Upper lobe of left lung (tissue), 4 donors: ENCODE measurements at regions not wholly inside any gene's neighbourhood (a gene's known extent, or its start where the extent isn't known, plus 50 kb on each side); places are given as distances from the start of the nearest gene placed in this dataset.

Experiments used
- CTCF ChIP-seq, 6 experiments: fragments of 450-650 bp in 4 of 6; fragments of 200-600 bp in 2 of 6; sonication (generic) in 2 of 6; IDR thresholded peaks; one replicate each; pipeline ENCODE4 v1.5.1; 2016 to 2019; ENCODE audit warnings: antibody characterized with exemption in 6 of 6
- EP300 ChIP-seq, 4 donors: sonication (generic); formaldehyde crosslinking; IDR thresholded peaks; one replicate each; pipeline ENCODE4 v1.5.1; 2017; ENCODE audit warnings: antibody characterized with exemption in 4 of 4, control low read depth in 2 of 4
- POLR2A ChIP-seq, 4 donors: fragments of 450-650 bp; IDR thresholded peaks; one replicate each; pipeline ENCODE4 v1.5.1; 2016 to 2017; ENCODE audit warnings: antibody characterized with exemption in 4 of 4, mild to moderate bottlenecking in 2 of 4
- POLR2AphosphoS5 ChIP-seq, 2 donors: sonication (generic); formaldehyde crosslinking; IDR thresholded peaks; one replicate each; pipeline ENCODE4 v1.5.1; 2017; ENCODE audit warnings: antibody characterized with exemption in 2 of 2

- TF ChIP-seq POLR2AphosphoS5 (IDR thresholded peaks at IDR 0.05): no peak
- no peak for TF ChIP-seq POLR2A (IDR thresholded peaks at IDR 0.05)
- no peak for TF ChIP-seq CTCF (IDR thresholded peaks at IDR 0.05)
- TF ChIP-seq EP300 (IDR thresholded peaks at IDR 0.05): no peak
These were observed 120.5 kb upstream of the SEMA3E start for GRCh38 chr7:83769407-83769806.
